MM.1S (cell line): ENCODE measurements at regions not wholly inside any gene's neighbourhood (a gene's known extent, or its start where the extent isn't known, plus 50 kb on each side); places are given as distances from the start of the nearest gene placed in this dataset.
"Not testable (repeated sequence)": the region's sequence is repeated elsewhere in the genome, so short reads cannot be mapped to it uniquely, and the experiment has no call there.

Source experiments
- DNase-seq: peaks from one replicate; pipeline ENCODE4 v3.0.0-alpha.2; 2015
- H2AFZ ChIP-seq: fragments of 300-600 bp; sonication (generic); 2 replicates; pipeline ENCODE4 v1.6.0; 2016; ENCODE audit warnings: antibody characterized with exemption, low read length
- H3F3A ChIP-seq: fragments of 300-600 bp; sonication (generic); 2 replicates; pipeline ENCODE4 v1.6.1; 2016; ENCODE audit warnings: mild to moderate bottlenecking, antibody characterized with exemption, low read length, moderate library complexity, mixed read lengths; ENCODE audit not compliant: insufficient read depth
- H3K27ac ChIP-seq: fragments of 300-600 bp; sonication (generic); 2 replicates; pipeline ENCODE4 v1.5.1; 2016; ENCODE audit warnings: mild to moderate bottlenecking, low read length
- H3K27me3 ChIP-seq: fragments of 300-600 bp; sonication (generic); replicated peaks from 2 replicates; pipeline ENCODE4 v1.6.0; 2016; ENCODE audit warnings: low read length; ENCODE audit not compliant: insufficient read depth
- H3K36me3 ChIP-seq: fragments of 300-600 bp; sonication (generic); replicated peaks from 2 replicates; pipeline ENCODE4 v1.6.1; 2016; ENCODE audit warnings: mild to moderate bottlenecking, low read length, mixed read lengths; ENCODE audit not compliant: insufficient read depth
- H3K4me1 ChIP-seq: fragments of 300-600 bp; sonication (generic); 2 replicates; pipeline ENCODE4 v1.6.1; 2016; ENCODE audit warnings: low read length, mixed read lengths
- H3K4me2 ChIP-seq: fragments of 300-600 bp; sonication (generic); 2 replicates; pipeline ENCODE4 v1.6.0; 2016; ENCODE audit warnings: low read depth, low read length
- H3K4me3 ChIP-seq: fragments of 300-600 bp; sonication (generic); 2 replicates; pipeline ENCODE4 v1.5.1; 2016; ENCODE audit warnings: low read length, mixed read lengths
- H3K79me2 ChIP-seq: fragments of 300-600 bp; sonication (generic); 2 replicates; pipeline ENCODE4 v1.6.1; 2016; ENCODE audit warnings: mixed run types, low read length, mixed read lengths
- H3K9ac ChIP-seq: fragments of 300-600 bp; sonication (generic); 2 replicates; pipeline ENCODE4 v1.6.1; 2016; ENCODE audit warnings: low read length, mixed read lengths
- H3K9me2 ChIP-seq: fragments of 300-600 bp; sonication (generic); replicated peaks from 2 replicates; pipeline ENCODE4 v1.6.1; 2016; ENCODE audit warnings: mild to moderate bottlenecking, low read length, mixed read lengths; ENCODE audit not compliant: insufficient read depth
- H3K9me3 ChIP-seq: fragments of 300-600 bp; sonication (generic); replicated peaks from 2 replicates; pipeline ENCODE4 v1.6.1; 2016; ENCODE audit warnings: mild to moderate bottlenecking, low read length, mixed read lengths; ENCODE audit not compliant: insufficient read depth
- H4K20me1 ChIP-seq: fragments of 300-600 bp; sonication (generic); 2 replicates; pipeline ENCODE4 v1.6.1; 2016; ENCODE audit warnings: mild to moderate bottlenecking, low read length, moderate library complexity, mixed read lengths; ENCODE audit not compliant: insufficient read depth
- CTCF ChIP-seq: fragments of 300-600 bp; sonication (generic); IDR thresholded peaks from 2 replicates; pipeline ENCODE4 v1.5.1; 2016; ENCODE audit warnings: antibody characterized with exemption, low read length, mixed read lengths
- EZH2 ChIP-seq: fragments of 300-600 bp; sonication (generic); optimal IDR thresholded peaks from 2 replicates; pipeline ENCODE3; 2017; ENCODE audit warnings: low read depth, mild to moderate bottlenecking, antibody characterized with exemption, low read length, mixed read lengths
- EZH2phosphoT487 ChIP-seq: fragments of 300-600 bp; sonication (generic); IDR thresholded peaks from 2 replicates; pipeline ENCODE4 v1.6.1; 2018; ENCODE audit warnings: antibody characterized with exemption, low read length

GRCh38 chr6:8839626-8840025 is 404.3 kb upstream of the SLC35B3 start:
- H3K9me3 ChIP-seq: no peaks in the 10 kb centered on the region
- no peak overlapping the region for H2AFZ ChIP-seq
- no peak overlapping the region for H3K4me2 ChIP-seq
- no peak overlapping the region for H3K27ac ChIP-seq
- no peak overlapping the region for H3K9ac ChIP-seq
- H4K20me1 ChIP-seq: no peaks in the 10 kb centered on the region
- no peaks in the 10 kb centered on the region for H3K27me3 ChIP-seq
- TF ChIP-seq CTCF: no peak
- TF ChIP-seq EZH2: no peak
- TF ChIP-seq EZH2phosphoT487: no peak
- no peaks in the 10 kb centered on the region for H3K36me3 ChIP-seq
- no peaks in the 10 kb centered on the region for H3F3A ChIP-seq
- DNase-seq: no peak
- H3K4me1 ChIP-seq: no peaks in the 10 kb centered on the region
- H3K79me2 ChIP-seq: no peaks in the 10 kb centered on the region
- H3K9me2 ChIP-seq: no peaks in the 10 kb centered on the region
- H3K4me3 ChIP-seq: no peak overlapping the region

- DNase-seq: no peak
- Histone ChIP-seq H3K4me2 (no peak overlapping the region), H4K20me1 (no peaks in the 10 kb centered on the region), H3K9me3 (no peaks in the 10 kb centered on the region), H3K4me3 (no peak overlapping the region), H3K27ac (no peak overlapping the region), H3F3A (no peaks in the 10 kb centered on the region), H3K9me2 (no peaks in the 10 kb centered on the region), H3K9ac (no peak overlapping the region), H3K4me1 (no peaks in the 10 kb centered on the region), H3K79me2 (no peaks in the 10 kb centered on the region), H2AFZ (no peak overlapping the region), H3K27me3 (no peaks in the 10 kb centered on the region), H3K36me3 (no peaks in the 10 kb centered on the region)
- TF ChIP-seq CTCF (no peak), EZH2phosphoT487 (no peak), EZH2 (no peak)
These were observed 402.0 kb upstream of the SLC35B3 start for GRCh38 chr6:8837343-8837742.

- not testable (repeated sequence) for H3K9ac ChIP-seq, H4K20me1 ChIP-seq, H3K27ac ChIP-seq, H3K79me2 ChIP-seq, H3K36me3 ChIP-seq, H3K4me1 ChIP-seq, H3K27me3 ChIP-seq, H3K4me3 ChIP-seq, H3K4me2 ChIP-seq, H3F3A ChIP-seq, DNase-seq, H3K9me3 ChIP-seq, H2AFZ ChIP-seq, H3K9me2 ChIP-seq
These were observed 397.4 kb upstream of the SLC35B3 start for GRCh38 chr6:8832695-8833094.

GRCh38 chr6:8831366-8832152 is 396.2 kb upstream of the SLC35B3 start:
- Histone ChIP-seq H3K9me3 (no peaks in the 10 kb centered on the region), H3K36me3 (no peaks in the 10 kb centered on the region), H2AFZ (no peak overlapping the region), H3K9ac (no peak overlapping the region), H3K9me2 (no peaks in the 10 kb centered on the region), H3K27me3 (no peaks in the 10 kb centered on the region), H3K79me2 (no peaks in the 10 kb centered on the region), H3K27ac (no peak overlapping the region), H3K4me3 (no peak overlapping the region), H3K4me2 (no peak overlapping the region), H3F3A (no peaks in the 10 kb centered on the region), H4K20me1 (no peaks in the 10 kb centered on the region), H3K4me1 (no peaks in the 10 kb centered on the region)
- DNase-seq: no peak
- no peak for TF ChIP-seq EZH2
- TF ChIP-seq CTCF: no peak
